ENCODE measurements at regions not wholly inside any gene's neighbourhood (a gene's known extent, or its start where the extent isn't known, plus 50 kb on each side); places are given as distances from the start of the nearest gene placed in this dataset.

DNA sequence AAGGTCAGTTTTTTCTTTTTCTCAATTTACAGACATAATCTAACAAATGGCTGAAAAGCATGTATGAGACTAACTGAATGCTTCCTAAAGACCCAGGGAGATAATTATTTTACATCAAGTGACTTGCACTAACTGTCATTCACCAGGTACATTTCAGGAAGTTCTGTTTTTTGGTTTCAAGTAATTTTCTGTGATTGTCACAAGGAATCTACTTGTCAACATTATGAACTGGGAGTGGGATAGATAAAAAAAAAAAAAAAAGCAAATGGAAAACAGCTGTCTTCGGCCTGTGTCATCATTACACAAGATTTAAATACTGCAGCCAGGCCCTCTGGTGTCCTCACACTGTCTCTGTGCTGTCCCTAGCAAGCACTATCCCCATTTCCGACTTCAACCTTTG lies 379.0 kb upstream of the HTR1E start:
- TF ChIP-seq GATA2 (IDR thresholded peaks at IDR 0.05; ENCODE audit: low read depth, low read length) (peak; percentile 35; the same call in 1 of the 2 replicates), GATA3 (IDR thresholded peaks at IDR 0.05; ENCODE audit: low read depth, low read length) (no peak)

DNA sequence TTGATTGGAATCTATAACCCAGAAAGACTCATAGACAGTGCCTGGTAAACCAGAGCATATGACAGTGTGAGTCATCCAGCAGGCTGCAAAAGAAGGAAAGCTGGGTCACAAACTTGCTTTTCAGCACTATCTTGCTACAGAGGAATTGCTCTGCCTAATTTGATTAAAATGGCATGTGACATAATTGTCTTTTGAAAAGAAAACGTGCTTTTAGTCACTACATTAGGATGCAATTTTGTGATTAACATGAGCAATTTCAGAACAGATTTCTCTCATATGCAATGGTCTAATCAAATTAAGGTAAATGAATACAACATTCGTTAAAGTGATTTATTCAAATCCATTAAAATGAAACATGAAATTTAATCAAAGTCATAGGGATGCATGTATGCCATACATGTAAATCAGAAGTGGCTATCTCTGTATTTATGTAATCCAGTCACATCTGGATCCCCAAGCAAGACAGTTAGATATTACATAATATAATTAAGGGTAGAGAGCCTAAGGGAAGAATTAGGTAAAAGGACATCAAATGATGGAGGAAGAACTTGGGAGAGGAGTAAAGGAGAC lies 400.0 kb upstream of the HTR1E start:
- peak; percentile 80 for TF ChIP-seq GATA2 (IDR thresholded peaks at IDR 0.05; ENCODE audit: low read depth, low read length)
- peak; percentile 87 for TF ChIP-seq GATA3 (IDR thresholded peaks at IDR 0.05; ENCODE audit: low read depth, low read length)

GRCh38 chr6:86536121-86536520 lies 401.2 kb upstream of the HTR1E start:
- TF ChIP-seq GATA2 (IDR thresholded peaks at IDR 0.05; ENCODE audit: low read depth, low read length) (no peak), GATA3 (IDR thresholded peaks at IDR 0.05; ENCODE audit: low read depth, low read length) (no peak)

DNA sequence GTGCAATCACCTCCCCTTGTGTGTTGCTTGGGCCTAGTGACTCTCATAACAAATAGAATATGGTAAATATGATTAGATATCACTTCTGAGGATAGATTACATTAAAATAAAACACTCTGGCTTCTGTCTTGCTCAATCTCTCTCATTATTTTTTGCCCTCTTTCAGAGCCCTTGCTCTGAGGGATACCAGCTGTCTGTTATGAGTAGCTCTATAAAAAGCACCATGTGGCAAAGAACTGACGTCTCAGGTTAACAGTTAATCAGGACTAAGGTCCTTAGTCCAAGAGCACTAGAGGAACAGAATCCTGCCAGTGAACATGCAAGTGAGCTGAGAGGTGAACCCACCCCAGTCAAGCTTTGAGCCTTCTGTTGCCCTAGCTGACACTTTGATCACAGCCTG lies 402.2 kb upstream of the HTR1E start:
- TF ChIP-seq GATA2 (IDR thresholded peaks at IDR 0.05; ENCODE audit: low read depth, low read length) (no peak), GATA3 (IDR thresholded peaks at IDR 0.05; ENCODE audit: low read depth, low read length) (no peak)

- TF ChIP-seq GATA2 (IDR thresholded peaks at IDR 0.05; ENCODE audit: low read depth, low read length) (no peak), GATA3 (IDR thresholded peaks at IDR 0.05; ENCODE audit: low read depth, low read length) (no peak)
Measured at GRCh38 chr6:86529635-86530034, 407.7 kb upstream of the HTR1E start.

DNA sequence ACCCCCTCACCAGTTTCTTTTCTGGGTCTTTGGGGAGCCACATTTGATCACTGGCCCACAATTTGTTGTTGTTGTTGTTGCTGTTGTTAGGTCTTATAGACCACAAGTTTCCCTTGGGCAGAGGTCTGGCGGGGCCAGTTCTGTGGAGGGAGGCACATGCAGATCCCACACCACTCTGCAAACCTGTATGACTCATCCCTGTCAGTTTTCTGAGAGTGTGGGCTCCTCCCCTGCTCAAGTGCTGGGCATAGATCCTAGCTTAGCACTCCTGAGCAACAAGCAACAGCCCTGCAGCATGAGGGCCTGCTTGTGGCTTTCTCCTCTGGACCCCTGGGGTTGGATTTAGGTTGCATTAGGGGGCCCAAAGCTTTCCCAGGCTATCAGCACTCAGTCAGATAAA lies 411.1 kb upstream of the HTR1E start:
- TF ChIP-seq GATA2 (IDR thresholded peaks at IDR 0.05; ENCODE audit: low read depth, low read length): no peak
- no peak for TF ChIP-seq GATA3 (IDR thresholded peaks at IDR 0.05; ENCODE audit: low read depth, low read length)

DNA sequence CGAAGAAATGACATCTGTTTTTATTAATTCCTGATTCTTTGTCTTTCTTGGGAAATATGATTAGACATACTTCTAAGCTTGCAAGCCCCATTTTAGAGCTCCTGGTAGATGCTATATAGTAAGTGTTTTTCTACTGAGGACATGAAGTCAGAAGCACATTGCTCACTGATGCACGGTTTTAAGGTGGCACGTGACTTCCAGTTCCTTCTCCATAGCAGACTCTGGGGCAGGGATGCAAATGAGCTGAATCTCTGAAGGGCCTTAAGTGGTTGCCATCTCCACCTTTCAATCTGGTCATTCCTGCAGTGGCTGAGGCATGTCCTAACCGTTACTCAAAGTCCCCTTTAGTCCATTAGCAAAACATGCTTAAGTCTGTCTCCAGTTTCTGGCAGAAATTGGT lies 421.2 kb upstream of the HTR1E start:
- no peak for TF ChIP-seq GATA3 (IDR thresholded peaks at IDR 0.05; ENCODE audit: low read depth, low read length)
- no peak for TF ChIP-seq GATA2 (IDR thresholded peaks at IDR 0.05; ENCODE audit: low read depth, low read length)

DNA sequence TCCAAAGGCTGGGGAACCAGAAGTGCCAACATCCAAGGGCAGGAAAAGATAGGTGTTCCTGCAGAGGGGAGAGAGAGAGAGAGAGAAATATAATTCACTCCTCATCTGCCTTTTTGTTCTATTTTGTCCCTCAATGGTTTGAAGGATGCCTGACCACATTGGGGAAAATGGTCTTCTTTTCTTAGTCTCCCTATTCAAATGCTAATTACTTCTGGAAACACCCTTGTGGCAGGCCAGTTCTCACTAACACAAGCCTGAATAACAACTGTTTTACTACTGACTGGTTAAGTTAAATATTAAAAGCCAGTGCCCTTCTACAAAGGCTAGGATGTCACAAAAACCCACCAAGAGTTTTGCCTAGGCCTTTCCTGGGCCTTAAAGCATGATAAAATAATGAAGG lies 425.4 kb upstream of the HTR1E start:
- TF ChIP-seq GATA3 (IDR thresholded peaks at IDR 0.05; ENCODE audit: low read depth, low read length): no peak
- TF ChIP-seq GATA2 (IDR thresholded peaks at IDR 0.05; ENCODE audit: low read depth, low read length): no peak

DNA sequence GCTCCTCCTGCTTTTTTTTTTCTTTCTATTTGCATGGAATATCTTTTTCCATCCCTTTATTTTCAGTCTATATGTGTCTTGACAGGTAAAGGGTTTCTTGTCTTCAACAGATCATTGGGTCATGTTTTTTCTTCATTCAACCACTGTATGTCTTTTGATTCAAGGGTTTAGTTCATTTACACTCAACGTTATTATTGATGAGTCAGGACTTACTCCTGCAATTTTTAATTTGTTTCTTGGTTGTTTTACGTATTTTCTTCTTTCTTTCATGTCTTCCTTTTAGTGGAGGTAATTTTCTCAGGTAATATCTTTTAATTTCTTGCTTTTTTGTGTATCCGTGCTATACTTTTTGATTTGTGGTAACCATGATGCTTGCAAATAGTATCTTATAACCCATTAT lies 429.1 kb upstream of the HTR1E start:
- TF ChIP-seq GATA3 (IDR thresholded peaks at IDR 0.05; ENCODE audit: low read depth, low read length): no peak
- no peak for TF ChIP-seq GATA2 (IDR thresholded peaks at IDR 0.05; ENCODE audit: low read depth, low read length)

GRCh38 chr6:86502497-86502896 lies 434.8 kb upstream of the HTR1E start:
- TF ChIP-seq GATA2 (IDR thresholded peaks at IDR 0.05; ENCODE audit: low read depth, low read length) (no peak), GATA3 (IDR thresholded peaks at IDR 0.05; ENCODE audit: low read depth, low read length) (no peak)

DNA sequence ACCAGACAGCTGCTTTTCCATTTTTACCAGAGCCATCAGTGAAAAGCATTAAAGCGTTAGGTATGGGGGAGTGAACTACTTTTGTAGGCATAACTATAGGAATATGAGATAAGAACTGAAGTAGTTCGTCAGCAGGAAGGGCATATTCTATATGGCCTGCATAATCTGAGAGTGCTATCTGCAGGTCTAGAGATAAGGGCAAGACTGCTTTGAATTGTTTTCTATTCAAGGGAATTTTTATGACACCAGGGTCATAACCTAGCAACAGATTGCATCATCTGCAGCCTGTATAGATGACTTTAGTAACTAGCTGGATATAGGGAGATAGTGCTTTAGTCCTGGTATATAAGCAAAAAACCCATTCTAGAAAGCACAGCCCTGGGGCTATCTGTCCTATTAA lies 437.3 kb upstream of the HTR1E start:
- TF ChIP-seq GATA3 (IDR thresholded peaks at IDR 0.05; ENCODE audit: low read depth, low read length) (peak; percentile 61), GATA2 (IDR thresholded peaks at IDR 0.05; ENCODE audit: low read depth, low read length) (peak; percentile 33; the same call in 1 of the 2 replicates)

DNA sequence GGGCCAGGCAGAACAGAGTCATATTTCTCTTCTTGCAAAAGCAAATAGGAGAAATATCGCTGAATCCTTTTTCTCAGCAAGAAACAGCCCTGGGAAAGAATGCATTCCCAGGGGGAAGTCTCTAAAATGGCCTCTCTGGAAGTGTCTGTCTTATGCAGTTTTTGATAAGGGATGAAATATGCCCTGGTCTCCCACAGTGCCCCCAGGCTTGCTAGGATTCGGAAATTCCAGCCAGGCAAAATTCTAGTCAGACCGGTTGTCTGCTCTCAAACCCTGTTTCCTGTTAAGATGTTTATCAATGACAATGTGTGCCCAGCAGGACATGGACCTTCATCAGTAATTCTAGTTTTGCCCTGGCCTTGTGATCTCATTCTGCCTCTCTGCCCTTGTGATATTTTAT lies 448.3 kb upstream of the HTR1E start:
- TF ChIP-seq GATA2 (IDR thresholded peaks at IDR 0.05; ENCODE audit: low read depth, low read length): peak; percentile 75; the same call in 1 of the 2 replicates

- TF ChIP-seq GATA2 (IDR thresholded peaks at IDR 0.05; ENCODE audit: low read depth, low read length) (no peak), GATA3 (IDR thresholded peaks at IDR 0.05; ENCODE audit: low read depth, low read length) (no peak)
Measured at GRCh38 chr6:86487660-86488221, 449.6 kb upstream of the HTR1E start.

- TF ChIP-seq GATA2 (IDR thresholded peaks at IDR 0.05; ENCODE audit: low read depth, low read length) (no peak), GATA3 (IDR thresholded peaks at IDR 0.05; ENCODE audit: low read depth, low read length) (no peak)
Measured at GRCh38 chr6:86477500-86478148, 459.7 kb upstream of the HTR1E start.

- TF ChIP-seq GATA3 (IDR thresholded peaks at IDR 0.05; ENCODE audit: low read depth, low read length) (no peak), GATA2 (IDR thresholded peaks at IDR 0.05; ENCODE audit: low read depth, low read length) (no peak)
Measured at GRCh38 chr6:86476311-86476710, 461.0 kb upstream of the HTR1E start.

Measured in SH-SY5Y (cell line).